BLaER1 (cell line): ENCODE measurements at regions not wholly inside any gene's neighbourhood (a gene's known extent, or its start where the extent isn't known, plus 50 kb on each side); places are given as distances from the start of the nearest gene placed in this dataset.
"Not testable (repeated sequence)": the region's sequence is repeated elsewhere in the genome, so short reads cannot be mapped to it uniquely, and the experiment has no call there.

Experiments used
- H3K27ac ChIP-seq: shearing (Covaris generic); formaldehyde crosslinking; 2 replicates; pipeline ENCODE4 v1.8.1; 2022
- H3K27me3 ChIP-seq: shearing (Covaris generic); formaldehyde crosslinking; 2 replicates; pipeline ENCODE4 v1.8.1; 2022
- H3K36me3 ChIP-seq: shearing (Covaris generic); formaldehyde crosslinking; 2 replicates; pipeline ENCODE4 v1.8.1; 2022
- H3K4me1 ChIP-seq: shearing (Covaris generic); formaldehyde crosslinking; 2 replicates; pipeline ENCODE4 v1.8.1; 2022
- H3K4me2 ChIP-seq: shearing (Covaris generic); formaldehyde crosslinking; 2 replicates; pipeline ENCODE4 v1.8.1; 2022
- H3K4me3 ChIP-seq: shearing (Covaris generic); formaldehyde crosslinking; 2 replicates; pipeline ENCODE4 v1.8.1; 2022
- H3K9ac ChIP-seq: shearing (Covaris generic); formaldehyde crosslinking; 2 replicates; pipeline ENCODE4 v1.8.1; 2022
- H3K9me3 ChIP-seq: shearing (Covaris generic); formaldehyde crosslinking; 2 replicates; pipeline ENCODE4 v1.8.1; 2022
- H4K20me1 ChIP-seq: shearing (Covaris generic); formaldehyde crosslinking; 2 replicates; pipeline ENCODE4 v1.8.1; 2022
- Cebpa-rat ChIP-seq: shearing (Covaris generic); IDR thresholded peaks from 2 replicates; pipeline ENCODE4 v1.8.1; 2022

DNA sequence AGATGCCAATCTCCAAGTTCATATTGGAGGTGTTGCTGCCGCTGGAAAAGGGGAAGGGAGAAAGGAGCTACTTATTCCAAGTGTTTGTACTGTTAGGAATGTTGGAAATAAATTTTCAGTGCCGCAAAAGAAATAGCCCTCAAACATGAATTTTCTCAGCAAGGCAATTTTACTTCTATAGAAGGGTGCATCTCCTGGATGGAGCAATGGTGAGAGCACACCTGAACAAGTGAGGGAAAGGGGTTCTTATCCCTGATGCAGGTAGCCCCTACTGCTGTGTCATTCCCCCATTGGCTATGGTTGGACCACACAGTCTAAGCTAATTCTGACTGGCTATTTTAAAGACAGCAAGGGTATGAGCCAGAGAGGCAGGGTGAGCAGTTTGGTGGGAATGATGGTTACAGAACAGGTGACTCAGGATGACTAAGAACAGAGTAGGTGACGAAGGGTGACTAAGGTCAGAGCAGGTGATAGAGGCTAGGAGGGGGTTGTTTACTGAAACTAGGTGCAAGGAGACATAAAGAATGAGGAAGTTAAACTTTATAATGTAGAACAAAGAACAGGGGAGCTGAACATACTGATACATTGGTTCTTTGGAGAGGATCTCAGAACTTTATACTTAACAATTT is 503.5 kb downstream of the EDEM1 start:
- Histone ChIP-seq H3K27ac (no peak overlapping the region), H4K20me1 (no peaks in the 10 kb centered on the region), H3K4me3 (no peak overlapping the region), H3K4me2 (no peak overlapping the region), H3K27me3 (no peaks in the 10 kb centered on the region), H3K36me3 (no peaks in the 10 kb centered on the region), H3K9ac (no peak overlapping the region), H3K4me1 (no peaks in the 10 kb centered on the region), H3K9me3 (peaks cover 16% of the 10 kb centered on the region)
- no peak for TF ChIP-seq Cebpa-rat

DNA sequence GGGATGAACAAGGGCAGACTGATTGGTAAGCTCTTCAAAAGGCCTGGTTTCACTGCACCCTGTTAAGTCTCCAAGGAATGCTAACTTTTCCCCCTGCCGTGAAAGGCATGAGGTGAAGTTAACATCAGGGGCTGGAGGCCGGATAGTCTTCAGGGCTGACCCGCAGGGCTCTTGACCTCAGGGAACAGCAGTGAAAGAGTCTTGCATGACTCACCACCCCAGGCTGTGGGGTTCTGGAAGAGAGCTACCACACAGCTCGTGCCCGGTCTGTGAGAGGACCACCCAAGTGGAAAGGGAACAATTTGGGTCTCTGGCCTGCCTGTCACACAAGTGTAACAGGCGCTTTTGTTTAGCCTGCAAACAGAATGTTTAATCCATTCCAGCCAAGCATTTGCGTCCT is 504.9 kb downstream of the EDEM1 start:
- Histone ChIP-seq H3K4me3 (no peak overlapping the region), H3K4me2 (no peak overlapping the region), H3K27me3 (no peaks in the 10 kb centered on the region), H3K4me1 (no peaks in the 10 kb centered on the region), H3K36me3 (no peaks in the 10 kb centered on the region), H4K20me1 (no peaks in the 10 kb centered on the region), H3K27ac (no peak overlapping the region), H3K9me3 (peaks cover 16% of the 10 kb centered on the region), H3K9ac (no peak overlapping the region)
- TF ChIP-seq Cebpa-rat = no peak

DNA sequence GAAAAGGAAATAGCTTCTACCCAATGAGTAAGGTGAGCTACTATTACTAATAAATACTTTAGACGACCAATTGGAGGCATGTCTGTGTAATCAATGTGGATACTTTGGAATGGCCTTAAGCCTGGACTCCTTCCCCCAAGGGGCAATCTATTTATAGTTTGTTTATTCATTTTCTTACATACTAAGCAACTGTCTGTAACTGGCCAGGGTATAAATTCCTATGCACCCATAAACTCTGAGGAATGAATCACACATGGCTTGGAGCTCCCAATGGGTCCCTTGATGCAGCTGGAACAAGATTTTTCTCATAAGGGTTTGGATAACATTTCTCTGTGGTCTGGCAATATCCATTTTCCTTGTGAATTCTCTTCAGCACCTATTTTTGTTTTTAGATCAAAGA is 506.8 kb downstream of the EDEM1 start:
- Histone ChIP-seq H3K36me3 (no peaks in the 10 kb centered on the region), H3K4me3 (no peak overlapping the region), H3K9me3 (peaks cover 16% of the 10 kb centered on the region), H3K4me2 (no peak overlapping the region), H3K9ac (no peak overlapping the region), H3K27ac (no peak overlapping the region), H3K4me1 (no peaks in the 10 kb centered on the region), H3K27me3 (no peaks in the 10 kb centered on the region), H4K20me1 (no peaks in the 10 kb centered on the region)
- TF ChIP-seq Cebpa-rat = no peak

DNA sequence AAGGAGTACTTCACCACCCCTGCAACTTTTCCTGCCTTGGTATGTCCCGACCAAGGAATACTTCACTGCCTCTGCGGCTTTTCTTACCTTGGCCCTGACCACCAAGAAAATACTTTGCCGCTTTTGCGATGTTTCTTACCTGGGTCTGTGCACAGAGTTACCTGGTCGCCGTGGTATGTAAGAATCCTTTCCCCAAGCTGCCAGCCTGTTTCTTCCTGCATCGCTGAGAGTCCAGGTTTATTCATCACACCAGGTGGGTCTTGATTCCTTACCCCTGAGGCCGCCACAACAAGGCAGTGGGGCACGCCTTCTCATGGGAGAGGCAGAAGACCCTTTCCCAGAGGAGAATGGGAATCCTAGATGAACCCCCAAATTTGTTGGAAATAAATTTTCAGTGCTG is 511.3 kb downstream of the EDEM1 start:
- Histone ChIP-seq H3K9ac (no peak overlapping the region), H4K20me1 (no peaks in the 10 kb centered on the region), H3K27ac (no peak overlapping the region), H3K9me3 (no peaks in the 10 kb centered on the region), H3K4me1 (no peaks in the 10 kb centered on the region), H3K36me3 (no peaks in the 10 kb centered on the region), H3K27me3 (no peaks in the 10 kb centered on the region), H3K4me3 (no peak overlapping the region), H3K4me2 (no peak overlapping the region)
- TF ChIP-seq Cebpa-rat = no peak

DNA sequence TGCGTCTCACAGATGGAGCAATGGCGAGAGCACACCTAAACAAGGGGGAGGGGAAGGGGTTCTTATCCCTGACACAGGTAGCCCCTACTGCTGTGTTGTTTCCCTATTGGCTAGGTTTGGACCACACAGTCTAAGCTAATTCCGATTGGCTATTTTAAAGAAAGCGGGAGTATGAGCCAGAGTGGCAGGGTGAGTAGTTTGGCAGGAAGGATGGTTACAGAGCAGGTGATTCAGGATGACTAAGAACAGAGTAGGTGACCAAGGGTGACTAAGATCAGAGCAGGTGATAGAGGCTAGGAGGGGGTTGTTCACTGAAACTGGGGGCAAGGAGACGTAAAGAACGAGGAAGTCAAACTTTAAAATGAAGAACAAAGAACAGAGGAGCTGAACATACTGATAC is 511.8 kb downstream of the EDEM1 start:
- Histone ChIP-seq H3K4me2 (no peak overlapping the region), H3K4me3 (no peak overlapping the region), H3K9ac (no peak overlapping the region), H3K36me3 (no peaks in the 10 kb centered on the region), H3K27me3 (no peaks in the 10 kb centered on the region), H4K20me1 (no peaks in the 10 kb centered on the region), H3K4me1 (no peaks in the 10 kb centered on the region), H3K27ac (no peak overlapping the region), H3K9me3 (no peaks in the 10 kb centered on the region)
- no peak for TF ChIP-seq Cebpa-rat

DNA sequence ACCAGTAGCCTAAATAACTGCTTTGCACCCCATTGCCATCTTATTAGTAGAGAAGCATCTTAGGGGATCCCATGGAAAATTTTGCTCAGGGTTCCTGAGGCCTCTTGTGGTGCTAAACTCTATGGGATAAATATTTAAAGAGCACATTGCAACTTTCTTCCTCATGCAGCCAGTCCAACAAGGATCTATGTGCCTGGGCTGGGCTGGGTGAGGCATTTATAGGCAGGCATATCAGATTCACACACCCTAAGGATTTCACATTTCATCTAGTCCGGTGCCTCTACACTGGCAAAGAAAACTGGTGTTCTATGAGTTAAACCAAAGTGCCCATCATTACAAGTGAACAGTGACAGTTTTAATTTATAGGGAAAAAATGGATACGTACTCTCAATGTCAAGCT is 512.3 kb downstream of the EDEM1 start:
- no peak overlapping the region for H3K4me2 ChIP-seq
- H4K20me1 ChIP-seq = no peaks in the 10 kb centered on the region
- H3K9ac ChIP-seq = no peak overlapping the region
- no peaks in the 10 kb centered on the region for H3K27me3 ChIP-seq
- no peaks in the 10 kb centered on the region for H3K9me3 ChIP-seq
- no peak overlapping the region for H3K27ac ChIP-seq
- TF ChIP-seq Cebpa-rat = no peak
- H3K4me1 ChIP-seq = no peaks in the 10 kb centered on the region
- no peaks in the 10 kb centered on the region for H3K36me3 ChIP-seq
- H3K4me3 ChIP-seq = no peak overlapping the region

DNA sequence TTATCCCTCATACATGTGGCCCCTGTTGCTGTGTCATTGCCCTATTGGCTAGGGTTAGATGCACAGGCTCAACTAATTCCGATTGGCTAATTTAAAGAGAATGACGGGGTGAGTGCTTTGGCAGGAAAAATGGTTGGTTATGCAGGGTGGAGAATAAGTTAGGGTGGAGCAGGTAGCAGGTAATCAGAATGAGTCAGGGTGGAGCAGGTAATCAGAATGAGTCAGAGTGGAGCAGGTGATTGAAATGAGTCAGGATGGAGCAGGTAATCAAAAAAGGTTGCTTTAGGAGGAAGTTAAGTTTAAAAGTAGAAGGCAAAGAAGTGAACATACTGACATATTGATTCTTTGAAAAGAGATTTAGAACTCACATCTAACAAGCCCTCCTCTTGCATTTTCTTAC is 513.5 kb downstream of the EDEM1 start:
- H3K9ac ChIP-seq, H3K27ac ChIP-seq, H3K36me3 ChIP-seq, H3K4me2 ChIP-seq, H4K20me1 ChIP-seq, H3K4me3 ChIP-seq, H3K27me3 ChIP-seq, H3K4me1 ChIP-seq, H3K9me3 ChIP-seq: not testable (repeated sequence)

DNA sequence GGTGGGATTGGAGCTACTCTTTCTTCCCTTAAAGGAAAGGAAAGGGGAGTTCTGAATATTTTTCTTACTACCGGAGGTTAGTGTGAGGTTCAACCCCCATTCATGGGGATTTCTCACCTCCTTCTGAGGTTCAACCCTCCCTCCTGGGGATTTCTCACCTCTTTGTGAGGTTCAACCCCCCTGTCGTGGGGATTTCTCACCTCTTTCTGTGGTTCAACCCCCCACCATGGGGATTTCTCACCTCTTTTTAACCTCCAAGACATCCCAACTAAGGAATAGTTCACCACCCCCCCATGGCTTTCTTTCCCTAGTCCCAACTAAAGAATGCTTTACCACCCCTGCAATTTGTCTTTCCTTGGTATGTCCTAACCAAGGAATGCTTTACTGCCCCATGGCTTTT is 520.3 kb downstream of the EDEM1 start:
- H3K36me3 ChIP-seq = no peaks in the 10 kb centered on the region
- no peaks in the 10 kb centered on the region for H3K9me3 ChIP-seq
- H3K9ac ChIP-seq = no peak overlapping the region
- H3K27me3 ChIP-seq = no peaks in the 10 kb centered on the region
- H3K27ac ChIP-seq = no peak overlapping the region
- no peak for TF ChIP-seq Cebpa-rat
- no peak overlapping the region for H3K4me2 ChIP-seq
- no peaks in the 10 kb centered on the region for H4K20me1 ChIP-seq
- H3K4me1 ChIP-seq = no peaks in the 10 kb centered on the region
- H3K4me3 ChIP-seq = no peak overlapping the region

DNA sequence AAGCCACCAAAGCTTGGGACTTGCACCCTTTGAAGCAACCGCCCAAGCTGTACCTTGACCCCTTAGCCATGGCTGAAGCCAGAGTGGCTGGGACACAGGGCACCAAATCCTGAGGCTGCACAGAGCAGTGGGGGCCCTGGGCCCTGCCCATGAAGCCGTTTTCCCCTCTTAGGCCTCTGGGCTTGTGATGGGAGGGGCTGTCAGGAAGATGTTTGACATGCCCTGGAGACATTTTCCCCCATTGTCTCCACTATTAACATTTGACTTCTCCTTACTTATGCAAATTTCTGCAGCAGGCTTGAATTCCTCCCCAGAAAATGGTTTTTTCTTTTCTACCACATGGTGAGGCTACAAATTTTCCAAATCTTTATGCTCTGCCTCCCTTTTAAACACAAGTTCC is 522.2 kb downstream of the EDEM1 start:
- Histone ChIP-seq H3K27me3 (no peaks in the 10 kb centered on the region), H3K36me3 (no peaks in the 10 kb centered on the region), H3K27ac (no peak overlapping the region), H4K20me1 (no peaks in the 10 kb centered on the region), H3K4me2 (no peak overlapping the region), H3K4me3 (no peak overlapping the region), H3K9ac (no peak overlapping the region), H3K4me1 (no peaks in the 10 kb centered on the region), H3K9me3 (no peaks in the 10 kb centered on the region)
- TF ChIP-seq Cebpa-rat = no peak

DNA sequence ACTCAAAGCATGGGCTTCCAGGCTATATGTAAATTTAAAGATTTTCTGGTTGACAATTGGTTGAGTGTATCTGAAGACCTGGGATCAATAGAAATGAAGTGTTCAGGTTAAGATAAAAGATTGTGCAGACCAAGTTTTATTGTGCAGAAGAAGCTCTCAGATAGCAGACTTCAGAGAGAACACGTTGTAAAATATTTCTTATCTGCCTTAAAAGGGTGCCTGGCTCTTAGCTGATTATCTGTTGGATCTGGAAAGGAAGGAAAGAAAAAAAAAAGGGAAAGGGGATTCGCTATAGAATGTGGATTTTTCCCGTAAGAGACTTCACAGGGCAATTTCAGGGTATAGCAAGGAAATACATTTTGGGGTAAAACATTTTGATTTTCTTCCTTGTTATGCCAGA is 523.2 kb downstream of the EDEM1 start:
- Histone ChIP-seq H3K4me3 (no peak overlapping the region), H3K4me2 (no peak overlapping the region), H3K27ac (no peak overlapping the region), H3K36me3 (no peaks in the 10 kb centered on the region), H3K9ac (no peak overlapping the region), H4K20me1 (no peaks in the 10 kb centered on the region), H3K4me1 (no peaks in the 10 kb centered on the region), H3K27me3 (no peaks in the 10 kb centered on the region), H3K9me3 (no peaks in the 10 kb centered on the region)
- no peak for TF ChIP-seq Cebpa-rat

DNA sequence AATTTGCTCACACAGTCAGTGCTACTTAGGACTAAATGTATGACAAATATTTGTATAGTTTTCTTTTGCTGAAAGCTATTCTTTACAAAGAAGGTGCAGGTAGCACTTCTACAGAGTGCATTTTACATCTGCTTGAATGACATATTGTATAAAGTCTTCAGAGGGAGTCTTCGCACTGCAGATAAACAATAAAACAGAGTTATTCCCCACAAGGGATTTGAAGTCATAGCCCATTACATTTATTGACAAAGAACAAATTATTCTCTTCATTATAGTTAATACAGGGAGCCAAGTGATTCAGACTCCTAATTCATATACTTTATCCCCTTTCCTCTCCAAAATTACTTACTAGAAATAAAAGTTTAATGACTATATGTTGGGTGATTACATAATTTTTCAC is 529.7 kb downstream of the EDEM1 start:
- Histone ChIP-seq H3K4me2 (no peak overlapping the region), H4K20me1 (no peaks in the 10 kb centered on the region), H3K4me3 (no peak overlapping the region), H3K9me3 (no peaks in the 10 kb centered on the region), H3K4me1 (no peaks in the 10 kb centered on the region), H3K9ac (no peak overlapping the region), H3K27ac (no peak overlapping the region), H3K36me3 (no peaks in the 10 kb centered on the region), H3K27me3 (no peaks in the 10 kb centered on the region)
- no peak for TF ChIP-seq Cebpa-rat

DNA sequence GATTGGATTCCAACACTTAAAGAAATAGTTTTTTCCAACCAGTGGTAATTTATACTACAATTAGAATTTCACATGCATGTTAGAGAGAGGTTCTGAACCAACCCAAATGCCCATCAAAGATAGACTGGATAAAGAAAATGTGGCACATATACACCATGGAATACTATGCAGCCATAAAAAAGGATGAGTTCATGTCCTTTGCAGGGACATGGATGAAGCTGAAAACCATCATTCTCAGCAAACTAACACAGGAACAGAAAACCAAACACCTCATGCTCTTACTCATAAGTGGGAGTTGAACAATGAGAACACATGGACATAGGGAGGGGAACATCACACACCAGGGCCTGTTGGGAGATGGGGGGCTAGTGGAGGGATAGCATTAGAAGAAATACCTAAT is 532.2 kb downstream of the EDEM1 start:
- H3K4me1 ChIP-seq, H3K4me3 ChIP-seq, H4K20me1 ChIP-seq, H3K9me3 ChIP-seq, H3K36me3 ChIP-seq, H3K27ac ChIP-seq, H3K27me3 ChIP-seq, H3K9ac ChIP-seq, H3K4me2 ChIP-seq: not testable (repeated sequence)
